H1 (cell line): ENCODE measurements at regions not wholly inside any gene's neighbourhood (a gene's known extent, or its start where the extent isn't known, plus 50 kb on each side); places are given as distances from the start of the nearest gene placed in this dataset.

ENCODE experiments used
- GABPA ChIP-seq: IDR thresholded peaks from 2 replicates; pipeline ENCODE4 v1.6.1; 2011; ENCODE audit warnings: mild to moderate bottlenecking, low read length, moderate library complexity, borderline replicate concordance; ENCODE audit not compliant: insufficient read depth
- NRF1 ChIP-seq: IDR thresholded peaks from 2 replicates; pipeline ENCODE4 v1.6.1; 2011; ENCODE audit warnings: mild to moderate bottlenecking, low read depth, low read length, improper control_type of control experiment
- PHF8 ChIP-seq: fragments of 200-600 bp; sonication (generic); conservative IDR thresholded peaks from 2 replicates; pipeline ENCODE4 v1.7.1; 2012; ENCODE audit warnings: low read depth, mild to moderate bottlenecking, inconsistent platforms, low read length, moderate library complexity
- YY1 ChIP-seq: IDR thresholded peaks from 2 replicates; pipeline ENCODE4 v1.6.1; 2011; ENCODE audit warnings: low read depth, mild to moderate bottlenecking, low read length

GRCh38 chr7:125559921-125560320, 630.3 kb upstream of the POT1 start (continued):
- TF ChIP-seq NRF1 (no peak), GABPA (no peak), PHF8 (no peak), YY1 (no peak)
